ENCODE measurements at regions not wholly inside any gene's neighbourhood (a gene's known extent, or its start where the extent isn't known, plus 50 kb on each side); places are given as distances from the start of the nearest gene placed in this dataset.
"Not testable (repeated sequence)": the region's sequence is repeated elsewhere in the genome, so short reads cannot be mapped to it uniquely, and the experiment has no call there.

- H3K4me3 ChIP-seq (ENCODE audit: low read depth, low read length): no peak overlapping the region
- no peak for DNase-seq (ENCODE audit: low read depth)
- TF ChIP-seq MYC (IDR thresholded peaks at IDR 0.05; ENCODE audit: low read depth, low read length) (no peak), POLR2A (IDR thresholded peaks at IDR 0.05; ENCODE audit: extremely low read depth, insufficient read length) (no peak), MAX (IDR thresholded peaks at IDR 0.05; ENCODE audit: low read depth, low read length) (no peak), CTCF (IDR thresholded peaks at IDR 0.05; ENCODE audit: low read depth, low read length) (no peak)
Observed at GRCh38 chr5:102099766-102100331, 196.2 kb downstream of the SLCO4C1 start.

- not testable (repeated sequence) for H3K4me3 ChIP-seq (ENCODE audit: low read depth, low read length); DNase-seq (ENCODE audit: low read depth)
Observed at GRCh38 chr5:102099083-102099482, 197.0 kb downstream of the SLCO4C1 start.

- not testable (repeated sequence) for DNase-seq (ENCODE audit: low read depth); H3K4me3 ChIP-seq (ENCODE audit: low read depth, low read length)
Observed at GRCh38 chr5:102098606-102099005, 197.5 kb downstream of the SLCO4C1 start.

- DNase-seq (ENCODE audit: low read depth): peak; percentile 47
- no peak overlapping the region for H3K4me3 ChIP-seq (ENCODE audit: low read depth, low read length)
- TF ChIP-seq MYC (IDR thresholded peaks at IDR 0.05; ENCODE audit: low read depth, low read length) (no peak), CTCF (IDR thresholded peaks at IDR 0.05; ENCODE audit: low read depth, low read length) (peak; percentile 59)
Observed at GRCh38 chr5:102090770-102091169, 205.3 kb downstream of the SLCO4C1 start.

GRCh38 chr5:102089883-102090282, 206.2 kb downstream of the SLCO4C1 start:
- no peak for DNase-seq (ENCODE audit: low read depth)
- H3K4me3 ChIP-seq (ENCODE audit: low read depth, low read length): no peak overlapping the region
- no peak for TF ChIP-seq CTCF (IDR thresholded peaks at IDR 0.05; ENCODE audit: low read depth, low read length)

- TF ChIP-seq CTCF (IDR thresholded peaks at IDR 0.05; ENCODE audit: low read depth, low read length) (no peak), POLR2A (IDR thresholded peaks at IDR 0.05; ENCODE audit: extremely low read depth, insufficient read length) (no peak), MYC (IDR thresholded peaks at IDR 0.05; ENCODE audit: low read depth, low read length) (no peak), MAX (IDR thresholded peaks at IDR 0.05; ENCODE audit: low read depth, low read length) (no peak)
- DNase-seq (ENCODE audit: low read depth): no peak
Observed at GRCh38 chr5:102087906-102088305, 208.2 kb downstream of the SLCO4C1 start.

GRCh38 chr5:102080288-102080687, 215.8 kb downstream of the SLCO4C1 start:
- H3K4me3 ChIP-seq (ENCODE audit: low read depth, low read length): no peak overlapping the region
- TF ChIP-seq MYC (IDR thresholded peaks at IDR 0.05; ENCODE audit: low read depth, low read length): no peak
- TF ChIP-seq CTCF (IDR thresholded peaks at IDR 0.05; ENCODE audit: low read depth, low read length): no peak
- no peak for TF ChIP-seq MAX (IDR thresholded peaks at IDR 0.05; ENCODE audit: low read depth, low read length)
- TF ChIP-seq POLR2A (IDR thresholded peaks at IDR 0.05; ENCODE audit: extremely low read depth, insufficient read length): no peak
- DNase-seq (ENCODE audit: low read depth): no peak

More at GRCh38 chr5:102087906-102088305, 208.2 kb downstream of the SLCO4C1 start:
- H3K4me3 ChIP-seq (ENCODE audit: low read depth, low read length): no peak overlapping the region
